Activated CD4-positive, alpha-beta T cell treated with anti-CD3 and anti-CD28 coated beads for 48 hours (primary cell): ENCODE measurements at regions not wholly inside any gene's neighbourhood (a gene's known extent, or its start where the extent isn't known, plus 50 kb on each side); places are given as distances from the start of the nearest gene placed in this dataset.

Source experiments
- DNase-seq: peaks from one replicate; pipeline ENCODE4 v3.0.0-alpha.2; 2020

DNA sequence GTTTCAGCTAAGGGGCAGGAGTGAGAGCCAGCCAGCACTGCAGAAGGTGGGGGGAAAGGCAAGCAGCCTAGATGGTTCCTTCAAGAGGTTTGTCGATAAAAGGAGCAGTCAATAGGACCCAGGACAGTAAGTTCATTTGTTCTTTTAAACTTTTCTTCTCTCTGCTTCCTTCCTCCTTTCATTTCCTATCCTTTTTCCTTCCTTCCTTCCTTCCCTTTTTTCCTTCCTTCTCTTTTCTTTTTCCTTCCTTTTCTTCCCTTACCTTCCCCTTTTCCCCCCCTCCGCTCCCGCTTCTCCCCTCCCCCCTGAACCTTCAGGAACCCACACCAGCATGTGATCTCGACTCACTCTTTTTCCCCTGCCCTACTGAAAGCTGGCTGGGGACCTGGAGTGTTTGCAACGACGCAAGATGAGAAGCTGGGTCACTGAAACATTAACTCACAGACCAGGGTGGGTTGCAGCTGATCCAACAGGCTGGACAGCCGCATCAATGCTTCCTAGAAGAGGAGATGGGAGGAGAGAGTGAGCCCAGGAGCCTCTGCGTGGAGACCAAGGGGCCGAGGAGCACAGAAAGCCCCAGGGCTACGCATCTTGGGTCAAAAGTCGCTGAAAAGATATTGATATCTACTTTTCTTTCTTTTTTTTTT is 103.4 kb upstream of the SDK1 start:
- no peak for DNase-seq

DNA sequence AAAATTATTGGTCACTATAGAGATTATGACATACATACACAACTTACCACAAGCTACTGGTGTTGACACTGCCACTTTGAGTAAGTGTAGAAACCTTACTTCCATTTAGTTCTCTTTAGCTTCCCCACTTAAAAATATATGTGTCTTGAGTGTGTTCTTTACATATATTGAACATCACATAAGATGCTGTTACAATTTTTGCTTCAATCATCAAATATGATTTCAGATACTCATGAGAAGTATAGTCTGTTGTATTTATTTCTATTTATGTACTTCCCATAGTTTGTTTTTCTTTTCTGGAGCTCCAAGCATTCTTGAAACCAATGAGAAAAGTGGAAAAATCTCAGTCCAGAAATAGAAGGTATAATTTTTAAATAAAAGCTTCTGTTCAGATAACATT is 102.7 kb upstream of the SDK1 start:
- no peak for DNase-seq

DNA sequence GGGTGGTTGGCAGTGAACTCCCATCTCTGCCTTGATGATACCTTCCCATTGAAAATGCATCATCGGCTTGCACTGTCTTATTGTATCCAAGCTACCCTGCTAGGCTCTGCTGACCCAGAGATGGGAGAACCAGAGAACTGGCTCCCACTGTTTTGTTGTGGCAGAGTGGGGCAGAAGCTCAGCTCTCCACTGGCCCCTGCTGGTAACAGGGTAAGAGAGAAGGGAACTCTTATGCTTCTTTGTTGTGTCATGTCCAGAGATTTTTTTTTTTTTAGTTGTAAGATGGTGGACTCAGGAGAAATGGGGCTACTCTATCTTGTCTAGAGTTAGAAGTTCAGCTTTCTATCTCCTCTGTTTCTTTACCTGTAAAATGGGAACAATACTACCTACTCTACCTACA is 100.5 kb upstream of the SDK1 start:
- peak; percentile 40 for DNase-seq

DNA sequence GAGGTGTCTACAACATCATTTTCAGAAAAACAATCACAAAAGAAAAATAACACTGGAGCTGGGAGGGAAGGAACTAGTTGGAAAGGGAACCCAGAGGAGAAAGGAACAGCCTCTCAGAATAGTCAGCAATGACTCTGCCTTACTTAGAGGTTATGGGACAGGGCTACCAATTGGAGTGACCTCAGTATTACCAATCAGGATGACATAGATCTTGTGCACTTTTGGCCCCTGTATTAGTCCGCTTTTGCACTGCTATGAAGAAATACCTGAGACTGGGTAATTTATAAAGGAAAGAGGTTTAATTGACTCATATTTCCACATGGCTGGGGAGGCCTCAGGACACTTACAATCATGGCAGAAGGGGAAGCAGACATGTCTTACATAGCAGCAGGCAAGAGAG is 99.7 kb upstream of the SDK1 start:
- no peak for DNase-seq

DNA sequence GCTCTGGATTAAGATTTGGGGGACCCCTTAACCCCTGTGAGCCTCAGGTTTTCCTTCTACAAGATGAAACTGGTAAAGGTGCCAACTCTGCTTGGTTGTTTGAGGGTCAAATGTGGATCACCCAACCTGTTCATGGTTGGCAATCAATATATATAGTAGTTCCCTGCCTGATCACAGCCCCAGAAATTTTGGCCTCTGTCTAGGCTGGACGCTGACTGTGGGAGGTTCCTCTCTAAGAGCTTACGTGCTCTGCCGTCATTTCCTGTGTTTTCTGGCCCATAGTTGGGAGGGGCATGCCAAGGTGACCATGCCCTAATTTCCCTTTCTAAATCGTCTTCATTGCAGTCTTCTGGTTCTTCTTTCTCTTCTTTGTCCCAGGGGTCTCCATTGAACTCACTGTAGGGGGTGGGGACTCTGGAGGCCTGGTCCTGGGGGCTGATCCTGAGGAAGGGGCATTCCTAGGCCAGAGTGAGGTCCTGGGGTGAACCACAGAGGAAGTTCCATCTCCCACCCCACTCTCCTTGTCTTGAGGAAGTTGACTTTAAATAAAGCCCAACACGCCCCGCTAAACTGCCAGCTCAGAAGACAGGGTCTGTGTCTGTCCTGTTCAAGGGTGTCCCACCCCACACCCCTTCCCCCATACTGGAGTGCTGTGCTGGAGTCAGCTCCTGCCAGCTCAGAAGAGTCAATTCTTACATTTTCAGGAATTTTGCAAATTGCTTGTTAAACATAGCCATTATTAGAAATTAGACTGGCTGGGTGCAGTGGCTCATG is 98.9 kb upstream of the SDK1 start:
- DNase-seq = no peak

DNA sequence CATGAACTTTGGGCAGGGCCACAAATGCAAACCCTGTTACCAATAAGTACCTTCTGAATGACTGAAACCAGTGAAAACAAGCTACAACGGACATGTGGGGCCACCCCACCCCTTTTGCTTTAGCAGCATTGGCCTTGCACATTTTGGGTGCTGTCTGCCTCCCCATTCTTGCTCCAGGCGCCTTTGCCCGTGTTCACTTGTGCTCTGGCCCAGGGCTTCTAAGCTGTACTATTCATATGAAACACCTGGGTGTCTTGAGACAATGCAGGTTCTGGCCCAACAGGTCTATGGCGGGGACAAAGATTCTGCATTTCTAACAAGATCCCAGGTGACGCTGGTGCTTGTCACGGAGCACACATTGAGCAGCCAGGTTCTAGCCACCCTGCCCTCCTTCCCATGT is 96.5 kb upstream of the SDK1 start:
- DNase-seq = no peak

DNA sequence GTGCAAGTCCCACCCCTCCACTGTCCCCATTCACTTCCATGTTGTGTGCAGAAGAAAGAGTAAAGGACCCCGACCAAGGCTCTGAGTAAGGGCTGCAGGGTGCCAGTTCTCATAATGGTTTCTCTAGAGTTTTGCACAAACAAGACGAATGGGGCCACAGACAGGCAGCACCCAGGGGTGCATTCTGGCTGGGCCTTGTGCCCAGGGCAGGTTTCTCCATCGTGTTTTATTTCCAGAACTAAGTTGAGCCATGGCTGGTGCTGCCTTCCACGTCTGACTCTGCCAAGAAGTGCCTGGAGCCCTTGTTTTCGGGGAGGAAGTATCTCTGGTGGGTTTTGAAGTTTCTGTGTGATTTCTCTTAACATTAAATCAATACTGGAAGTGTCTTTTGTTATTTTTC is 95.0 kb upstream of the SDK1 start:
- DNase-seq = no peak

DNA sequence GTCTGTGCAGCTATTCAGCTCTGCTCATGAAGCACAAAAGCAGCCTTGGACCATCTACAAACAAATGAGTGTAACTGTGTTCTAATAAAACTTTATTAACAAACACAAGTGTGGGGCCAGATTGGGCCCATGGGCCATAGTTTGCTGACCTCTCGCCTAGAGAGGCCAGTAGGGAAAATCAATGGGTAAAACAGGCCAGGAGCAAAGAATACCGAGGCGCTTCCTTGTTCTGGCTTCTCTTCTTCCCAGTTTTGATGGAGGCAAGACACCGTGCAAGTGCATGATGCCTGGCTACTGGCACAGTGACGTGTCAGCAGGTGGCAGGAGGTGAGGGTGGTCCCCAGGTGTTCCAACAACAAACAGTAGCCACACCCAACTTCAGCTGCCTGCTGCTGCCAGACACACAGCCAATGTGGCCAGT is 94.3 kb upstream of the SDK1 start:
- DNase-seq = no peak

DNA sequence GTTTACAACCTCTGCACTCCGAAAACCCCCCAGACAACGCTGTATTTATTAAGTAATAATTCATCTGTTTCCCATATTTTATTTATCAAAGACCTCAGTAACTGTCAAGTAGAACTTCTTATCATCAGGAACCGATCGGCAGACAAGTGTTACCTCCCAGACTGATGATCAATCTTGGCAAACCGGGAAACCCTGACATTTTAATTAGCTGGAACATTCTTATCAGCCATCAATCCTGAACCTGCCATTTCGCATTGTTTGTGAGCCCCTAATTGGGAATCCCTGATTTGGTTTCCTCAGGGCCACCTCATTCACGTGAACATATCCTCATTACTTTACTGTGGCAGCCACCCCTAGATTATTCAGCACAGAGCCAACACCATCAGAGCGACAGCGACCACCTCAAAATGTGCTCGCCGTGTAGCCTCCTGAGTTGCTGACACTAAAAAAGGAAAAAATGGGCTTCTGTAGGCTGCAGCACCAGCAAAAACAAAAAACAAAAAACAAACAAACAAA is 93.6 kb upstream of the SDK1 start:
- no peak for DNase-seq

DNA sequence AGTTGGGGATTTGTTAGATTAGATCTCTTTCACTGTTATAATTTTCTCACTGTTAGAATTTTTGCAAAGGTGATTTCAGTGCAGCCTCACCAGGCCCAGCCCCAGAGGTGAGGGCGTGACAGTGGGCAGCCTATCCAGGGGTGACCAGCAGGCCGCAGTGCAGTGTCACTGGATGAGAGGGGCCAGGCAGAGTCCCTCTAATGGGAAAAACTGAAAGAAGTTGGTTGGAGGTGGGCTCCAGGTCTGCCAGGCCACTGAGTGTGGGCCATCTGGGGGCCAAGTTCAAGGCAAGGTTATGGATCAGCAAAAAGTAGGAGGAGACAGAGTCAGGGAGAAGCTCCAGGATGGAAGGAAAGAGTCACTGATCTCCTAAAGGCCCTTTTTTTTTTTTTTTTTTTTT is 90.5 kb upstream of the SDK1 start:
- no peak for DNase-seq

DNA sequence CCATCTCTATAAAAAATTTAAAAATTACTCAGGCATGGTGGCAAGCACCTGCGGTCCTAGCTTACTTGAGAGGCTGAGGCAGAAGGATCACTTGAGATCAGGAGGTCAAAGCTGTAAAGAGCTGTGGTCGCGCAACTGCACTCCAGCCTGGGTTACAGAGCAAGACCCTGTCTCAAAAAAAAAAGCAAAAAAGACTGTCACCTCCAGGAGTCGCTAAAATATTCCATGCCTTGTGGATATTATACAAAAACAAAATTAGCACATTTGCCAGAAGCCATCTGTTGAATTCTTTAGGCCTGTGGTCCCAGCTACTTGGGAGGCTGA is 87.0 kb upstream of the SDK1 start:
- DNase-seq = no peak

DNA sequence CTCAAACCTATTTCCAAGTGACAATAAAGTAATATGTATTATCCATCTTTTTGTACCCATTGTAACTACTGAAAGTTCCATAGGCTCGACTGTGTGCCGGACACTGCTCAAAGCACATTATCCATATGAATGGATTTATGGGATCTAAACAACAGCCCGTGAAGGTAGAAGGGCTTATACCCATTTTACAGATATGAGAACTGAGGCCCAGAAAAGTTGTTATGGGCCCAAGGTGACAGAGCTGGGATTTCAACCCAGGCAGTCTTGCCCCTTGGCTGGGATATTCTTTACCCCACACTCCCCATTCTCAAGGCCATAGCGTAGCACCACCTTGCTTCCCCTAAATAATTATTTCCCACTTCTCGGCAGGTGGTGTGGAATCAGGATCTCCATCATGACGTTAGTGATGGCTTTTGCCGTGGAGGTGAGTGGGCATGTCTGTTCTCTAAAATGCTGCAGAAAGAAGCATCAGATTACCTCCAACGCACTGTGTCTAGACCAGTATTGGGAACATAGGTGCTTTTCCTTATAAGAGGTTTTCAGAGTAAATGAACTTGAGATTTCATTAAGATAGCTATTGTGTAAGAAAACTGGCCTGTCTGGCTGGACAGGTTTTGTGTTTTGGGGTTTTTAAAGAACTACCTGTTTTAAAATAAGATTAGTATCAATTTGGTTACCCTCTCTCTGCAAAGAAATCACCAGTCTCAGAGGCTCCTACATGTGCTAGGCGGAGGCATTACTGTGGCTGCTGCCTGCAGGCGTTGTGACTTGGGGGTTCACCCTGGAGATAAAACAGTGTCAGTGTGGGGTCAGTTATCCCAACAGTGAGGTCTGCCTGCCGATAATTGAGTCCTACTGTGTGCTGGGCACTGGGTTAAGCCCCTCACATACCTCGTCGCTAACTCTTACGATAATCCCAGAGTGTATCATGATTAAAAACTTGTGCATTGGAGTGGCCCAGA is 85.1 kb upstream of the SDK1 start:
- DNase-seq = no peak

DNA sequence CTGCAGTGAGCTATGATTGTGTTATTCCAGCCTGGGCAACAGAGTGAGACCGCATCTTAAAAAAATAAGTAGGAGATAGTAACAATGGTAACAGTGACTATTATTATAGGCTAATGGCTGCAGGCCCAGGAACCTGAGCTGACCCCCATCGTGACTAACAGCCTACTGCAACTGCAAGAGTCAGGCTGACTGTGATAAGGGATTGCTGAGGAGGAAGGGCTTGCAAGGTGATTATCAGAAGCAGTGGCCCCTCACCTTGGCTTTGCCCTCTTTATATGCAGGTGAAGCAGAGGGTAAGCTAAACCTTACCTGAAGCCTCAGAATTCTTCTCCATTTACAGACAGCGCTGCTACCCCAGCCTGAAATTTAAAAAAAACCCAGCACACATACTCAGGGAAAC is 83.9 kb upstream of the SDK1 start:
- DNase-seq = no peak

DNA sequence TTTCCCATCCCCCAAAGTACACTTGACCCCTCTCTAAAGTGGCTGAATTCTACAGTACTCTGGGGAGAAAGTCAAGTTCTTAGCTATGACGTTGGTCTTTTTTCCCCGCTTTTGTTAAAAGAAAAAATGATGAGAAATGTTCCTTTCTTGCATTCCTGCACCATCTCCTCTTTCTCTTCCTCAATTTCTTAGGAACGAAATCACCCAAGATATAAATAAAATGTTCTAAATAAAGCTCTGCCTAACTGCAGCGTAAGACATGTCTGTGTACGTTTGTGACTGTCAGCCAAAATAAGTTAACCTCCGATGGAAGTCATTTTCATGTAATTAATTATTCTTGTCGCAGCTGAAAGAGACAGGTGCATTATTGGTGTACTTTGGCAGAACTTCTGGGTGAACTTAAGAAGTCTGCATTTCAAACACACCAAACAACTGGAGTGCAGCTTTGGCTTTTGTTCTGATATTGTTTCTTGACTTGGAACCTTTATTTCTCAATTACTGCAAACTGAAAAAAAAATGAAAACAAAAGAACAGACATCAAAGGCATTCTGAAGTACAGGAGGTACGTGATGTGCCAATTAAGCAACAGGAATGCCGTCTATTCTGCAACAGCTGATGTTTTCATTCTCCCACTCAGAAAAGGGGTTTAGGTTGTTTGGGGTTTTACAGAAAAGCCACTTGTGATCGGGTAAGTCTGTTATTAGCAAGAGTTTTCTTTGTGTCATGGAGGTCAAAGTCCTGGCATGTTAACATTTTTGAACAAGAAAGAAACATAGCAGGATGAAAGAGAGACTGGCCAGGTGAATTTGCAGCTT is 82.4 kb upstream of the SDK1 start:
- no peak for DNase-seq

DNA sequence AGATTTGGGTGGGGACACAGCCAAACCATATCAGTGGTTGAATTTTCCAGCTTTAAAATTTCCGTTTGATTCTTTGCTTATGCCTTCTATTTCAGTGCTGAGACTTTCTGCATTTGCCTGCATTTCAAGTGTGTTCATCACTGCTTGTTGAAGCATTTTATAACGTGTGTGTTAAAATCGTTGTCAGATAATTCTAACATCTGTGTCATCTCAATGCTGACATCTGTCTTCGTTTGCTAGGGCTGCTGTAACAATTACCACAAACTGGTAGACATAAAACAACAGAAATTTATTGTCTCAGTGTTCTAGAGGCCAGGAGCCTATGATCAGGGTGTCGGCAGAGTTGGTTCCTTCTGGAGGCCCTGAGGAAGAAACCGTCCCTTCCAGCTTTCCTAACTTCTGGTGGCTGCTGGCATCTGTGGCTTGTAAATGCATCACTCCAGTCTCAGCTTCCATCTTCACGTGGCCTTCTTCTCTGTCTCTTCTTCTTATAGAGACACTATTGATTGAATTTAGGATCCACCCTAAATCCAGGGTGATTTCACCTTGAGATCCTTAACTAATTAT is 71.1 kb upstream of the SDK1 start:
- no peak for DNase-seq

DNA sequence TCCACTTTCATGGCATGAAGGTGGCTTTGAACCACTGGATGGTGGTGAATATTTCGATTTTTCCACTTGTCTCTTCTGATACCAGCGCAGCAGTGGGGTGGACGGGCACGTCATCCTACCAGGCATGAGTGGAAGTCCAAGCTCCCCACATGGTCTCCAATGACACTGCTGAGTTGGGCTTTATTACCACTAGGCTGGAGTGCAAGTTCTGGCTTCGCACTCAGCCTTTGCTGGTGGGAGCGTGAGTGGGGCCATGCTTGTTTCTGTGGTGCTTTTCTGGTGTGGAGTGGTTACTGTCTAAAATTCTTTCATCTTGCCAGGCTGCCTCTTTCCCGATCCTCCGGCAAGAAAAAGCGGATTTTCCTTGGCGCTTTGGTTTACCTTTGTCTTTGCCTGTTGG is 70.1 kb upstream of the SDK1 start:
- DNase-seq = no peak

DNA sequence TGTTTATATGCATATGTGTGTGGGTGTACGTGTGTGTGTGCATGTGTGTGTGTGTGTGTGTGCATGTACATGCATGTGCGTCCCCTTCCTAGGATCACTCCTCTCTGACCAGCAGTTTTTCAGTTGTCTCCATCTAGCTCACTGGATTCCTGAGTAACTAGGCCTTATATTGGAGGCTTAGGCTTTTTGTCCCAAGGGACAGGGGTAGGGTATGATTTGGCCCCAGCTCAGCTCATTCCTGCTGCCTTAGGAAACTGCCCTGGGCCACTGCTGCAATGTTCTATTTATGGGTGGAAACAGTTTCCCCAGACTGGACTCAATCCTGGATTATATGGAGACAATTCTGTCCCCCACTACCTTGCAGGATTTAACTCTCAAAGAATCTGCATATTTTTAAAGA is 68.8 kb upstream of the SDK1 start:
- no peak for DNase-seq

DNA sequence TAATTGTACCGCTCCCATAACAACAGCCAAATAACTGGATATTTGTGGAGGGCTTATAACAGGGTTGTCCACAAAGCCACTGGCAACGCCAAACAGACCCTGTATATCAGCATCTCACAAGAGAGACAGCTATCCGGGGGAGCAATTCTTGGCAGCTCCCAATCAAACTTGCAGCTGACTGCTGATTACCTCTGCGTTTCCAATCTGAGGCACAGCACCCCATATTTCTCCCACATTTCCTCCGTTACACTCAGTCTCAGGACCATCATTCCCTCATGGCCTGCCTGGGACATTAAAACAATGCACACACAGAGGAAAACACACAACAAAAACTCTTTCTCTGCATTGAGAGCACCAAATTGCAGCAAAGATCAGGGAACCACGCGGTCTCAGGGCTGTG is 67.8 kb upstream of the SDK1 start:
- no peak for DNase-seq

DNA sequence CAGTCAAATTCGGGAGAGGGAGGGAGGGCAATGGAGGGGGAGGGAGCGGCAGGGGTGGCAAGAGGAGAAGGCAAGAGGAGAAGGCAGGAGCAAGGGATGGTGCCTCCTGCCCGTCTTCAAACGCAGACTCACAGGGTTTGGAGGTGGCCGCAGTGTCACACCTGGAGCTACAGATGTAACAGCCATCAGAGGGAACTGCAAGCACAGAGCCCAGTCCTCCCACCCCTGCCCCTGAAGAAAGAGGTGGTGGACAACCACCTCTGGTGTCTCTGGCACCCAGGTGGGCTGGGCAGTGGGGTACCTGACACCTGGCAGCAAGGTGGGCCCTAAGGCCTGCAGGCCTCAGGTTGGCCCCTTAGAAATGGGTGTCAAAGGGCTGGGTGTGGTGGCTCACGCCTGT is 67.0 kb upstream of the SDK1 start:
- no peak for DNase-seq

DNA sequence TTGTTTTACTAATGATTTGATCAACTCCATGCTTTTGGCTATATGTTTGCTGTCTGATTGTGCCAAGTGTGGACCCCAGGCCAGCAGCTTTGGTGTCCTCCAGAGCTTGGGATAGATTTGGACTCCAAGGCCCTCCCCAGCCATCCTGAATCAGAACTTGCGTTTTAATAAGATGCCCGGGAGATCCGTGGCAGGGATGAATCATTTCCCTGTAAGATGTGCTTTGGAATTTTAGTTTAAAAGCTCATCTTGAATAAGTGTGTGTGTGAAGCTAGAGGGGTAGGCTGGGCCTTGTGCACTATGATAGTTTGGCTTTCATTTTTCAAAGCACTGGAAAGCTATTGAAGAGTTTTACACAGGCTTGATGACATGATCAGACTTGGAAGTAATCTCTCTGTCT is 66.2 kb upstream of the SDK1 start:
- no peak for DNase-seq

DNA sequence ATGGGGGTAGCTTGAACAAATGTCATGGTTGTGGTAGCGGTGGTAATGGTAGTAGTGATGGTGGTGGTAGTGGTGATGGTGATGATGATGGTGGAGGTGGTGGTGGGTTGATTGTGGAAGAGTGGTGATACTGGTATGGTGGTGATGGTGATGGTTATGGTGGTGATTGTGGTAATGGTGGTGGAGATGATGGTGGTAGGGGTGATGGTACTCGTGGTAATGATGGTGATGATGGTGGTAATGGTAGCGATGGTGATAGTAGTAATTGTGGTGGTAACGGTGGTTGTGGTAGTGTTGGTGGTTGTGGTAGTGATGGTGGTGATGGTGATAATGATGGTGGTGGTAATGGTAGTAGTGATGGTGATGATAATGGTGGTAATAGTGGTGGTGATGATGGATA is 65.7 kb upstream of the SDK1 start:
- no peak for DNase-seq

DNA sequence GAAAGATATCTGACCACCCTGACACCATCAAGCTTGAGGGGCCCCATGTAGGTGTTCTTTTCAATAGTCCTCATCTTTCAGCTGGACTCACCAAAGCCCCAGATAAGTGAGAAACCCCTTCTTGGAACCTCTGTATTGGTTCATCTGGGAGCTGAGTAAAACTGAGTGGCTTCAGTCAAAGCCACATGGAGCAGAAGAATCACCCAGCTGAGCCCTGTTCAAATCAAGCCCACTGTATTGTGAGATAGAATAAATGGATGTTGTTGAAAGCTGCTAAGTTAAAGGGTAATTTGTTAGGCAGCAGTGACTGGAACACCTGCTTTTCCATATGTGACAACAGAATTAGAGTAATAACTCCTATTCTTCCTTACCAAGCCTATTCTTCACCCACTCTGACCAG is 64.8 kb upstream of the SDK1 start:
- DNase-seq = no peak
